ENCODE measurements at regions not wholly inside any gene's neighbourhood (a gene's known extent, or its start where the extent isn't known, plus 50 kb on each side); places are given as distances from the start of the nearest gene placed in this dataset.

DNA sequence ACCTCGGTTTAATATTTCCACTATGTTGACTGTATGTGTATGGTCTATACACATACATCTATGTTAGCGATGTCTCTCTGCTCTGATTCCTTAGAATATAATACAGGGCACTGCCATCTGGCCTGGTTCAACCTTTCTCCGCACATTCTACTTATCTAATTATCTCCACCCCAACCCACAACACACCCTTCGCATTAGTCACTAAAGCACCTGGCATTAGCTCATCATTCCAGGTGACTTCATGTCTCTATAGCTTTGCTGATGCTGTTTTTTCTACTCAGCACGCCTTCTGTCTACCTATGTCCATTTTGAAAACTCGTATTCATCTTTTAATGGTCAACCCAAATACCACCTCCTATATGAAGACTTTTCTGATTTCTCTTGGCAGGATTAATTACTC is 425.2 kb upstream of the RASGEF1B start:
- Mint-ChIP-seq H3K4me3 (no peak overlapping the region), H3K4me1 (peaks cover 9% of the 10 kb centered on the region), H3K36me3 (no peaks in the 10 kb centered on the region), H3K27me3 (no peaks in the 10 kb centered on the region), H3K27ac (no peak overlapping the region), H3K9me3 (no peaks in the 10 kb centered on the region)

DNA sequence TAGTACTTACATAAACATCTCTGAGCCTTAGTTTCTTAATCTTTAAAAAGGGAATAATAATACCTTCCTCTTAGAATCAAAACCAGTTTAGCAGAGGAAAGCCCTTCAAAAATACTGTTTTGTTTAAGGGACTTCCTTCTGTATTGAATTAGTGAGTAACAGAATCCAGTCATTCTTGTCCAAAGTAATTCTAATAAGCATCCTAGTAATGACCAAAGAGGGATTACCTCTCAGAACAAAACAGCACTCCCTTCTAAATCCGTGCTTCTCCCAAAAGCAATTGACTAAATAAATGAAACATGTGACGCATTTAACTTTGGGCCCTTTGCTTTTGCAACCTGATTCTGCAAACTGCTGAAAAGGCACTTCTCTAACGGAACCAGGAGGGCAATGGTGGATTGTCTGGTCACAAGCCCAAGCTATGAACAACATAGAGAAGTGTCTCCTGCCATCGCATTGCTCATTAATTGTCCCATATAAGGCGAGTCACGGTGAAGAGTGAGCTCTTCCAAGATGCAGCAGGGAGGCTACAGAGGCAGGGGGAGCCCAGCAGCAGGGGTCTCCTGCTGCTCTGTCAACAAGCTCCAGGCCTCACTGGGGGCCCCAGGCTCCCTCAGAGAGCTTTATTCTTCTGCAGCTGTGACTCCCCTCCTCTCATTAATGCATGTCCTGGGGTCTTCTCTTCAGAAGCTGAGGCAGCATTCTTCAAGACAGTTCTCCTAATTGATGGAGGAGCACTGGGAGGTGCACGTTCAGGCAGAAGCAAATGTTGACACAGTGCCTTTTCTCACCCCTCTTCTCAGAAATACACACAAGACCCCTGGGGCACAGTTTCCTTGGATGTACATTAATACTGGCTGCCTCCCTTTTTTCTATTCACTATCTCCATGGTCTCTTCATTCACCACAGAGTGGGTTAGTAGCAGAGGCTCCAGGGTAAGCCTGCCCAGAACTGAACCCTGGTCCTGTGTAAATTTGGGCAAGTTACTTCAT is 419.6 kb upstream of the RASGEF1B start:
- Mint-ChIP-seq H3K9me3 (no peaks in the 10 kb centered on the region), H3K4me1 (no peaks in the 10 kb centered on the region), H3K36me3 (no peaks in the 10 kb centered on the region), H3K27me3 (peaks cover 9% of the 10 kb centered on the region), H3K4me3 (no peak overlapping the region), H3K27ac (no peak overlapping the region)

DNA sequence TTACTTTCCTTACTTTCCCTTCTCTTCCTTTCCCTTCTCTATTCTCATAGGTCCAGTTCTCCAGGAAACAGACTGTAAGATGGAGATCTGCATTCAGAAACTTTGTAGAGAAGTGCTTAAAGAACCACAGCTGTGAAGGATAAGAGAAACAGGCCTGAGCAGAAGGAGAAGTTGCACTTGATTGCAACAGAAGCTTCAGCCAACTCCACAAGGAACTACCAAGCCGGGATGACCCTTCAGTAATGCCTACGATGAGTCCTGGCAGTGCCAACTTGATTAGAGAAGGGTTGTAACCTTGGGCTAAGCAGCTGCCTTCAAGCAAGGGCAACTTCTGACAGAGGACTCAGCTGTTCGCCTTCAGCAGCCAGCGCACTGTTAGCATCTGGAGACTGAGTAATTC is 413.3 kb upstream of the RASGEF1B start:
- Mint-ChIP-seq H3K27ac (no peak overlapping the region), H3K9me3 (no peaks in the 10 kb centered on the region), H3K4me3 (no peak overlapping the region), H3K36me3 (no peaks in the 10 kb centered on the region), H3K4me1 (no peaks in the 10 kb centered on the region), H3K27me3 (peaks cover 9% of the 10 kb centered on the region)

DNA sequence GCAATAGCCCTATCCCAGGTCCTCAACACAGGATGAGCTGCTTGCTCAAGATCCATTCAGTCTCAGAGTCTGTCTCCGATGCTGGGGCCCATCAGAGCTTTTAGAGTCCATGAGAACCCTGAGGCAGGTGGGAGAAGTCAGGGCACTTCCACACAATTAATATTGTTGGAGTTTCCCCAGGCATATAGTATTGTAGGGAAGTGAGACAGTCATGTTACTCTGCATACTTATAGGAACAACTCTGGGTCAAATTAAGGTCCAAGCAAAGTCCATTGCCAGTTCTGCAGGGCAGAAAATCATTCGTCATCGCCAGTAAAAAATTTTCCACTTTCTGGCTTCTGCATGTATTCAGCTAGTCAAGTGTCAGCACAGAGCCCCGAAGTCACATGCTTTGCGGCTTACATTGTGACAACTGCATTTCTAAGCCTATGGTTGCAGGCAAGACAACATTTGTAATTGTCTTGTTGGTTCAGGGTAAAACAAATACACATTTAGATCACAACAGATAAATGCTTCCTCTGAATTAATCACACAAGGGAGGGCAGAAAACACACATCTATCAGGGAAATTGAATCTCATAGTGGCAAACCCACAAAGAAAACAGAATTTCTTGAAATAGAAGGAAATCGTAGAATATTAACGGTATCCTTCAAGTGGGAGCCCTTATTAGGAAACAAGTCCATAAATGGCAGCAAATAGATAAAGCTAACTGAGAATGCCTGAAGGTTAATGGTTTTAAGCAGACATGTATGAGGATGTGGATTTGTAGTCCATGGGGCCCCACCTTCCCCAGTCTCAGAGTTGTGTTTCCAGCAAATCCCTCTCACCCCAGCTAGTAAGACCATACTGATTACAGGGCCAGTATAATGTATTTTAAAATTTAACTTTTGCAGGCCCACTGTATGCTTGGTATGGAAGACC is 412.1 kb upstream of the RASGEF1B start:
- no peak overlapping the region for H3K27ac Mint-ChIP-seq
- peaks cover 7% of the 10 kb centered on the region for H3K27me3 Mint-ChIP-seq
- H3K36me3 Mint-ChIP-seq: no peaks in the 10 kb centered on the region
- no peaks in the 10 kb centered on the region for H3K4me1 Mint-ChIP-seq
- no peak overlapping the region for H3K4me3 Mint-ChIP-seq
- no peaks in the 10 kb centered on the region for H3K9me3 Mint-ChIP-seq

DNA sequence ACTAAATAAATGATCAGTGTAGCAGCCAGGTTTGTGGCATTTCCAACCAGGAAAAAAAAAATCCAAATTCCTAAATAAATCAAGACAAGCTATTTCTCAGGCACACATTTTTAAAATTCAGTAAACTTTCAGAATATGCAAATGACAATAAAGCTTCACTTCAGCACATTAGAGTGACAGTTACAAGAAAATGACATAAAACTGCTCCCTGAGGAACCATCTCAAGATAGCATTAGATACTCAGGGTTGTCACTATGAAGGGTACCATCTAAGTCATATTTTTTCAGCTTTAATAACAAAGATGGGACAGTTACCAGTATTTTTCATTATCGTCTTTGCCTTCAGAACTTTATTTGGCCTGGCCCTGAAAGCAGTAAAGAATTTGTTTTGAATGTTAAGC is 411.3 kb upstream of the RASGEF1B start:
- H3K9me3 Mint-ChIP-seq: no peaks in the 10 kb centered on the region
- no peaks in the 10 kb centered on the region for H3K4me1 Mint-ChIP-seq
- no peak overlapping the region for H3K27ac Mint-ChIP-seq
- H3K4me3 Mint-ChIP-seq: no peak overlapping the region
- H3K36me3 Mint-ChIP-seq: no peaks in the 10 kb centered on the region
- peaks cover 7% of the 10 kb centered on the region for H3K27me3 Mint-ChIP-seq

DNA sequence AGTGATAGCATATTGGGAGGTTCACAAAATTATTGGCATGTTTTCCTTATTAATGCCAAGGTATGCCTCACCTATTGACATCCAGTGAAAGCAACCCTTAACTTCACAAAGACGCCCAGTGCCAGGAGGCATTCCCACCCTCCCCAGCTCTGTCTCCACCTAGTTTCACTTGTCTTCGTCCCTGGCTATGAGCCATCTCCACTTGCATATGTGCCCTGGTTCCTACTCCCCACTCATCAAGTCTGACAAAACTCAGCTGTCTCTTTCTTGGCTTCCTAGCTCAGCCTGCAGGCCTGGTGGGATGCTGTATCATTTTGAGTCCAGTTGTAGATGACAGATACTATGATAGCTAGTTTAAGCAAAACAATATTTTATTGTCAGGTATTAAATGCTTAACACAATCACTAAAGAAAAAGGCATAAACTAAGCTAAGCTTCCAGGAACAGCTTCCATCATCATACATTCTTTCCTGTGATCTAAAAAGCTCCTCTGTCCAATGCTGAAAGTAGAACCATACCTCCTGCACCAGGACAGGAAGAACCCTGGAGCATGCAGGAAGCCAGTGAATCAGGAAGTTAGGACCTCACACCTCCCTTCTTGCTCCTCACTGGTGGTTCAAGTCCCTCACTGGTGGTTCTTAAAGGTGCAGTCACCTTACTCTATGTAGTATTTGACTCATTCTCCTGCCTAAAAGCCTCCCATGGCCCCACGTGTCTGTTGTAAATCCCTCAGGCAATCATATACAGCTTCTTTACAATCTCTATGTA is 410.3 kb upstream of the RASGEF1B start:
- H3K27me3 Mint-ChIP-seq: peaks cover 4% of the 10 kb centered on the region
- H3K9me3 Mint-ChIP-seq: no peaks in the 10 kb centered on the region

DNA sequence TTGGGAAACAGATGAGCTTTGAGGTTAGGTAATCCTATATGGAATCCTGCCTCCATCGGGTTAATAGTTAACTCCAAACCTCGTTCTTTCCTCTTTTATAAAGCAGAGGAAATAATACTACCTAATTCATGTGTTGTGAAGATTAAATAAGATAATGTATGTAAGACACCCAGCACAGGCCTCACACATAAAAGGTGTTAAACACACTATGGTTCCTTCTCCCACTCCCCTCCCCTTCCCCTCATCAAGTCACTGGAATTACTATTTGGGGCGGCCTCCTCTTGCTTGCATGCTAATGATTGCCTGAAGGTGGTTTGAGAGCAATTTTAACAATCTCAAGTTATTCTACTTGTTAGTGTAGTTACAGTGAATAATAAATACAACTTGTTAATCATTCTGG is 404.4 kb upstream of the RASGEF1B start:
- Mint-ChIP-seq H3K4me1 (no peaks in the 10 kb centered on the region), H3K9me3 (no peaks in the 10 kb centered on the region), H3K4me3 (no peak overlapping the region), H3K27me3 (peaks cover 1% of the 10 kb centered on the region), H3K27ac (no peak overlapping the region), H3K36me3 (no peaks in the 10 kb centered on the region)

More for the DNA sequence above, 410.3 kb upstream of the RASGEF1B start:
- H3K4me3 Mint-ChIP-seq: no peak overlapping the region
- no peaks in the 10 kb centered on the region for H3K36me3 Mint-ChIP-seq
- H3K4me1 Mint-ChIP-seq: no peaks in the 10 kb centered on the region
- no peak overlapping the region for H3K27ac Mint-ChIP-seq

DNA sequence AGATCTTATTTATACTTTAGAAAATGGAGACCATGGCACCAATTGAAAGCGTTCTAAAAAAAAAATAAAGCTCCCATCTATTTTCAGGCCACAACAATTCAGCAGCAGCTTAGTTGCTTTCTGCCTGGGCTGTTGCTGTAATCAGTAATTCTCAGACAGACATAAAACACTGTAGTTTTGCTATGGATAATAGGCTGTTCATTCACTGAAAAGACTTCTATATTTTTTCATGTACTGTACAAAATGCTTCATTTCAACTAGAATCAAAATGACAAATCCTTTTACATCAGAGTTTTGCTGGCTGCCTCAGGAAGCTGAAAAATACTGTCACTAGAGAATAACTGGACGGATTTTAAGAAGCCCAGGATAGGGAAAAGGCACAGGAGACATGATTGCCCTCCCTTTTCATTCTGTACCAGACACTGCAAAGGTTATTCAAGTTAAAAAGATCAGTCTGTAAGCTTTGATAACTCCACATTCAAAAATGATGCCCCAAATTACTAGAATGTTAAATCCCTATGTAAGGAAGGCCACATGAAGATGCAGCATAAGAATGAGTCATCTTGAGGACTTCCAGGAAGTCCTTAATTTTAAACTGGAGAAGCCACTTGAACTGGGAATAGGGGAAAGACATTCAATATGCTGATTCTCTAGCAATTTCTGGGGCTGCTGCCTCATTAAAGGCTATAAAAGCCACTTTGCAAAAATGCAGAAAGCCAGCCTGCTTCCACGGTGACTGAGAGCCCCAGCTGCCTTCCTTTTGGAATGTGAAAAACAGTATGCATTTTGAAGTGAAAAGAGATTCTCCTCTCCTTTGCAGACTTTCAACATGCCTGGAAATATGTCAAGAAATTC is 403.2 kb upstream of the RASGEF1B start:
- H3K36me3 Mint-ChIP-seq: no peaks in the 10 kb centered on the region

DNA sequence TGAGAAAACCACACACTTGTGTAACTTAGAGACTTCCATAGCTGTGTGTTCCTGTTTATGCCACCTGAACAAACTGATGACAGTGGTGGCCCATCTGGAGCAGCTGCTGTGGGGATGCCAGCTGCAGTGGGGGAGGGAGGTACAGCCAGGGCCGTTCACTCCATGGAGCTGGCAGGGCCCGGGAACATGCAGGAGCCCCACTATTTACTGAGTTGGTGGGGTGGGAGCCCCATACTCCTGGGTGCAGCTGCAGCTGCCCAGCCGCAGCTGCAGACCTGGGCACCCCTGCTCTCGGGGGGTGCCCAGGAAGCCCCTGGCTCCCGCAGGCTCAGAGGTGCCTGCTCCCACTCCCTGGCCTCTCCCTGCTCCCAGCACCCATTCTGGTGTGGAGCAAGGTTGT is 398.6 kb upstream of the RASGEF1B start:
- no peak overlapping the region for H3K4me3 Mint-ChIP-seq
- peaks cover 1% of the 10 kb centered on the region for H3K27me3 Mint-ChIP-seq
- no peak overlapping the region for H3K27ac Mint-ChIP-seq
- no peaks in the 10 kb centered on the region for H3K9me3 Mint-ChIP-seq
- H3K4me1 Mint-ChIP-seq: no peaks in the 10 kb centered on the region
- H3K36me3 Mint-ChIP-seq: no peaks in the 10 kb centered on the region

More for the DNA sequence above, 403.2 kb upstream of the RASGEF1B start:
- no peak overlapping the region for H3K27ac Mint-ChIP-seq
- H3K27me3 Mint-ChIP-seq: peaks cover 1% of the 10 kb centered on the region
- no peaks in the 10 kb centered on the region for H3K9me3 Mint-ChIP-seq
- H3K4me1 Mint-ChIP-seq: no peaks in the 10 kb centered on the region
- H3K4me3 Mint-ChIP-seq: no peak overlapping the region

DNA sequence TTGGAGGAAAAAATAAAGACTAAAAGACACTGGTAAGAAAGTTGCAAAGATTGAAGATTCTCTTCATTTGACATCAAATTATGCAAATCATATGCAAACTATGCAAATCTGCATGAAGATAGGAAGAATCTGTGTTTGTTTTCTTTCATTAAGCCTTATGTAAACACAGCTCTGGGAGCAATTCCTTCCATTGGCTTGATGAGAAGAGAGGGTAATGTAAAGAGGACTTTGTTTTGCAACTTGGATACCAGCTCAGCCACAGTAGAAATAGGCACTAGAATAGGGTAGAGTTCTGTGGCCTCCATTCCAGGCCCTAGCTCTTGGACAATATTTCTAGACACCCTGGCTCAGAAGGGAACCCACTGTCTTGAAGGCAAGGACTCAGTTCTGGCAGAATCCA is 388.4 kb upstream of the RASGEF1B start:
- Mint-ChIP-seq H3K4me1 (no peaks in the 10 kb centered on the region), H3K9me3 (peaks cover 1% of the 10 kb centered on the region), H3K36me3 (peaks cover under 1% of the 10 kb centered on the region), H3K27me3 (peaks cover 6% of the 10 kb centered on the region), H3K4me3 (no peak overlapping the region), H3K27ac (no peak overlapping the region)

DNA sequence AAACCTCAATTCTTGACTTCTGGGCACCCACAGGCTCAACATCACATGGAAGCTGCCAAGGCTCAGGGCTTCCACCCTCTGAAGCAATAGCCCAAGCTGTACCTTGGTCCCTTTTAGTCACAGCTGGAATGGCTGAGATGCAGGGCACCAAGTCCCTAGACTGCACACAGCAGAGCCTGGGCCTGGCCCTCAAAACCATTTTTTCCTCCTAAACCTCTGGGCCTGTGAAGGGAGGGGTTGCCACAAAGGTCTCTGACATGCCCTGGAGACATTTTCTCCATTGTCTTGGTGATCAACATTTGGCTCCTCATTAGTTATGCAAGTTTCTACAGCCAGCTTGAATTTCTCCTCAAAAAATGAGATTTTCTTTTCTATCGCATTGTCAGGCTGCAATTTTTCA is 382.7 kb upstream of the RASGEF1B start:
- no peak overlapping the region for H3K4me3 Mint-ChIP-seq
- peaks cover 10% of the 10 kb centered on the region for H3K9me3 Mint-ChIP-seq
- H3K4me1 Mint-ChIP-seq: peaks cover 8% of the 10 kb centered on the region
- H3K27me3 Mint-ChIP-seq: peaks cover 1% of the 10 kb centered on the region
- H3K27ac Mint-ChIP-seq: no peak overlapping the region
- peaks cover 5% of the 10 kb centered on the region for H3K36me3 Mint-ChIP-seq

DNA sequence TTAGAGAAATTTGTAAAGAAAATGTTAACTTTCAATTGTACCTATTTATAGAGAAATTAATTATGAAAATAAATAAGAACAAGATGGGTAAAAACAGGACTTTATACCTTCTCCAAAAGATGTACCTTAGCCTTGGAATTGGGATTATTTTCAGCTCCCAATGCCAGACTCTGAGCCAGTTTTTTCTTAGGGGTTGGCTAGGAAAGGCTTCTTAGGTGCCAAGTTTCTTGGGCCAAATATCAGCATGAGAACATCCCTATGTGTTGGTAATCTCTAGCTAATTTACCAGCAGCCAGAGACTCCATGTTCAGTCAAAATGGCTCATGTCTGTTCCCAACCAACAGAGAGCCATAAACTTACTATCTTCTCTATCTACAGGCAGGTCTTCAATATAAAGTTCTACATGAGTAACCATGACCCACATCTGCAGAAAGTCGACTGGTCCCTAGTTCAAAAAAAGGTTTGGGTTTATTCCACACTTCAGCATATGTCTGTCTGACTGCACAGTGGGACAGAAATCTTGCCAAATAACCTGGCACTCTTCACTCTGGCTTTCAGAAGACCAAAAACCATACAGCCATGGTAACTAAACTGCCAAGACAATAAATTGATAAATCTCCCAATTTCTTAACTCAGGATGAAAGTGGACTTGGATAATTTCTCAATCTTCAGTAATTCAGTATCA is 380.5 kb upstream of the RASGEF1B start:
- no peak overlapping the region for H3K4me3 Mint-ChIP-seq

DNA sequence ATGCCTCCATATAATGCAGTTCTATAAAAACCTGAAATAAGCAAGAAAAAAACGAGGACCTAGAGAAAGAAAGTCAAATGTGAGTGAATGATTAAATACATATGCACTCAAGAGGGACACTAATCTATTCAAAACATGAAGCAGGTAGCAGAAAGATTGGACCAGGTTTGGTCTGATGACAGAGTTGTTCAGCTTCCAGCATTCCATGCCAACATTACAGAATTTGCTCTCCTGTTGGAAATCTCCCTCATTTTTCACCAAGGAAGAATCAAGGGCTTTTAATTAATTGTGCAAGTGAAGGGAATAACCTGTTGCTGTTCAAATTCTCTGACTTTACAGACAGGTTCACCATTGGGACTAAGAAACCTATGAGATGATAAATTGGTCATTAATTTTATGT is 379.0 kb upstream of the RASGEF1B start:
- peaks cover 1% of the 10 kb centered on the region for H3K27me3 Mint-ChIP-seq
- peaks cover 10% of the 10 kb centered on the region for H3K9me3 Mint-ChIP-seq

More for the DNA sequence above, 380.5 kb upstream of the RASGEF1B start:
- no peaks in the 10 kb centered on the region for H3K27me3 Mint-ChIP-seq
- H3K4me1 Mint-ChIP-seq: peaks cover 8% of the 10 kb centered on the region
- H3K9me3 Mint-ChIP-seq: peaks cover 10% of the 10 kb centered on the region
- no peak overlapping the region for H3K27ac Mint-ChIP-seq
- H3K36me3 Mint-ChIP-seq: peaks cover 5% of the 10 kb centered on the region

DNA sequence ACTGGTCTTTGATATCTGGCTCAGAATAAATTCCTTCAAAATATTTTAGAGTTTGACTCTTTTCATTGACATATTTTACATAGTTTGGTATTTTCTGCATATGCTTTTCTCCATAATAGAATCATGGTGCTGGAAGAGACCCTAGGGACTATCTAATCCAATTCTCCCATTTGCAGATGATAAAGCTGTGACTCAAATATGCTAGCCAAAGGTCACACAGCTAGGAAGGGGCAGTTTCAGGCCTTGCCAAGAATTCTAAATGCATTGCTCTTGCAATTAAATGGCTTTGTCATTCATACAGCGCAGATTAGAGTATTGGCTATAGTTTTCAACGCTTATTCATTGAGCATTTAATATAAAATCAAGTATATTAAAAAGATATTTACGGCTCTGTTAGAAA is 374.1 kb upstream of the RASGEF1B start:
- H3K9me3 Mint-ChIP-seq: no peaks in the 10 kb centered on the region
- H3K27me3 Mint-ChIP-seq: peaks cover 1% of the 10 kb centered on the region
- H3K27ac Mint-ChIP-seq: no peak overlapping the region
- H3K36me3 Mint-ChIP-seq: no peaks in the 10 kb centered on the region
- no peaks in the 10 kb centered on the region for H3K4me1 Mint-ChIP-seq
- no peak overlapping the region for H3K4me3 Mint-ChIP-seq

More for the DNA sequence above, 379.0 kb upstream of the RASGEF1B start:
- Mint-ChIP-seq H3K4me1 (peaks cover 8% of the 10 kb centered on the region), H3K4me3 (no peak overlapping the region), H3K27ac (no peak overlapping the region), H3K36me3 (peaks cover 5% of the 10 kb centered on the region)

Data from activated naive CD4-positive, alpha-beta T cell treated with anti-CD3 and anti-CD28 coated beads, Interleukin-2, amount 50 U/mL, for 24 hours (primary cell).